ENCODE measurements at regions not wholly inside any gene's neighbourhood (a gene's known extent, or its start where the extent isn't known, plus 50 kb on each side); places are given as distances from the start of the nearest gene placed in this dataset.

- Histone ChIP-seq H3K9me3 (no peaks in the 10 kb centered on the region), H3K27me3 (no peaks in the 10 kb centered on the region), H3K4me3 (no peak overlapping the region), H3K36me3 (no peaks in the 10 kb centered on the region), H3K27ac (no peak overlapping the region), H3K4me1 (peaks cover 0 to 5% (median 0%) of the 10 kb centered on the region in 4 donors)
- in situ Hi-C loops (cut with MboI; ENCODE audit: low pct_ligation_motif_present in 1 of 4, low pct_unique_long_range_greater_than_20kb in 1 of 4, low sequenced_read_pairs in 3 of 4) (no loop called here), intact Hi-C loops (cut with DNase I; ENCODE audit: low total_unique reads) (no loop called here)
- 60 to 87% methylated on average over 1 to 6 of the region's 6 CpGs for WGBS, 2 donors (ENCODE audit: low coverage in 1 of 2)
- TF ChIP-seq POLR2A (IDR thresholded peaks at IDR 0.05) (no peak), CTCF (IDR thresholded peaks at IDR 0.05) (no peak), POLR2AphosphoS5 (IDR thresholded peaks at IDR 0.05) (no peak), EP300 (IDR thresholded peaks at IDR 0.05; ENCODE audit: low read depth) (no peak)
- no peak for DNase-seq
Measured at GRCh38 chrX:39750256-39750790, 347.4 kb downstream of the BCOR start.

- 68% methylated on average over 6 of the region's 6 CpGs; no CpG with 5 or more reads in 1 of the 2 donors for WGBS, 2 donors (ENCODE audit: low coverage in 1 of 2)
- no peaks in the 10 kb centered on the region for H3K36me3 ChIP-seq
- peaks cover 0 to 9% (median under 1%) of the 10 kb centered on the region in 4 donors for H3K4me1 ChIP-seq
- H3K27me3 ChIP-seq = no peaks in the 10 kb centered on the region
- in situ Hi-C loops (cut with MboI; ENCODE audit: low pct_ligation_motif_present in 1 of 4, low pct_unique_long_range_greater_than_20kb in 1 of 4, low sequenced_read_pairs in 3 of 4) (no loop called here), intact Hi-C loops (cut with DNase I; ENCODE audit: low total_unique reads) (no loop called here)
- H3K4me3 ChIP-seq = no peak overlapping the region
- H3K27ac ChIP-seq = no peak overlapping the region
- no peaks in the 10 kb centered on the region for H3K9me3 ChIP-seq
- no peak for DNase-seq
- TF ChIP-seq EP300 (IDR thresholded peaks at IDR 0.05; ENCODE audit: low read depth) (no peak), POLR2A (IDR thresholded peaks at IDR 0.05) (no peak), POLR2AphosphoS5 (IDR thresholded peaks at IDR 0.05) (no peak), CTCF (IDR thresholded peaks at IDR 0.05) (no peak)
Measured at GRCh38 chrX:39750848-39751247, 346.9 kb downstream of the BCOR start.

GRCh38 chrX:39752815-39753214 lies 344.9 kb downstream of the BCOR start:
- intact Hi-C loops (cut with DNase I; ENCODE audit: low total_unique reads) (no loop called here), in situ Hi-C loops (cut with MboI; ENCODE audit: low pct_ligation_motif_present in 1 of 4, low pct_unique_long_range_greater_than_20kb in 1 of 4, low sequenced_read_pairs in 3 of 4) (no loop called here)
- Histone ChIP-seq H3K27ac (peak overlapping the region in 1 of 4 donors; percentile 10), H3K4me3 (no peak overlapping the region), H3K27me3 (no peaks in the 10 kb centered on the region), H3K9me3 (no peaks in the 10 kb centered on the region), H3K4me1 (peaks cover 0 to 18% (median 4%) of the 10 kb centered on the region in 4 donors), H3K36me3 (no peaks in the 10 kb centered on the region)
- DNase-seq = no peak
- 66 to 100% methylated on average over 3 to 9 of the region's 9 CpGs for WGBS, 2 donors (ENCODE audit: low coverage in 1 of 2)
- TF ChIP-seq POLR2A (IDR thresholded peaks at IDR 0.05) (no peak), POLR2AphosphoS5 (IDR thresholded peaks at IDR 0.05) (no peak), CTCF (IDR thresholded peaks at IDR 0.05) (no peak), EP300 (IDR thresholded peaks at IDR 0.05; ENCODE audit: low read depth) (no peak)

GRCh38 chrX:39753293-39753996 lies 344.3 kb downstream of the BCOR start:
- Histone ChIP-seq H3K27ac (peak overlapping the region in 1 of 4 donors; percentile 10), H3K36me3 (no peaks in the 10 kb centered on the region), H3K4me1 (peaks cover 0 to 18% (median 4%) of the 10 kb centered on the region in 4 donors), H3K4me3 (no peak overlapping the region), H3K9me3 (no peaks in the 10 kb centered on the region), H3K27me3 (no peaks in the 10 kb centered on the region)
- intact Hi-C loops (cut with DNase I; ENCODE audit: low total_unique reads) (no loop called here), in situ Hi-C loops (cut with MboI; ENCODE audit: low pct_ligation_motif_present in 1 of 4, low pct_unique_long_range_greater_than_20kb in 1 of 4, low sequenced_read_pairs in 3 of 4) (no loop called here)
- 82 to 100% methylated on average over 1 to 8 of the region's 8 CpGs for WGBS, 2 donors (ENCODE audit: low coverage in 1 of 2)
- no peak for DNase-seq
- TF ChIP-seq CTCF (IDR thresholded peaks at IDR 0.05) (no peak), POLR2A (IDR thresholded peaks at IDR 0.05) (no peak)

Data from transverse colon (tissue), 4 donors.